NB4 (cell line): ENCODE measurements at regions not wholly inside any gene's neighbourhood (a gene's known extent, or its start where the extent isn't known, plus 50 kb on each side); places are given as distances from the start of the nearest gene placed in this dataset.

Source experiments
- DNase-seq: peaks from one replicate; pipeline ENCODE4 v3.0.0; 2010; ENCODE audit warnings: low read depth
- H3K4me3 ChIP-seq: one replicate; pipeline ENCODE4 v1.5.1; 2011; ENCODE audit warnings: mild to moderate bottlenecking, low read depth, low read length, moderate library complexity
- CTCF ChIP-seq: IDR thresholded peaks from one replicate; pipeline ENCODE4 v1.5.1; 2012; ENCODE audit warnings: low read depth, low read length
- MYC ChIP-seq: IDR thresholded peaks from 2 replicates; pipeline ENCODE4 v1.6.1; 2011; ENCODE audit warnings: low read depth, low read length
- POLR2A ChIP-seq: IDR thresholded peaks from 2 replicates; pipeline ENCODE4 v1.6.1; 2011; ENCODE audit warnings: mild to moderate bottlenecking; ENCODE audit not compliant: insufficient read length; ENCODE audit errors: extremely low read depth
- TF ChIP-seq, protein P1 (sequence below): IDR thresholded peaks from 2 replicates; pipeline ENCODE4 v1.6.1; 2011; ENCODE audit warnings: low read depth, low read length

DNA sequence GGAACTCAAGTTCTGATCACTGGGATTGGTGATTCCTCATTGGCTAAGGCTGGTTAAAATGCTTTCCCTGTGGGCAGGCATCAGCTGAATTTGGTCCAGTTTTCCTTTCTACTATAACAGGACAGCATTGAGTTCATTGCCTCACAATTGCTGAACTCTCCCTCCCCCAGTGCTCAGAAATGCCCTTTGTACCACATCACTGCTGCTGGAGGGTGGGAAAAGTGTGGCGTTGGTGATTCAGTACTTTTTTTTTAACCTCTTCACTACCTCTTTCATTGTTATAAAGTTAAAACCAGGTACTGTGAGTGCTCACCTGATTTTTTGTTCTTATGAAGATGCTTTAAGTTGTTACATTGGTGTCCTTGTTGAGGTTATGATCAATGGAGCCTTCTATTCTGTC lies 69.3 kb upstream of the IL2 start:
- no peak for DNase-seq
- TF ChIP-seq MYC (no peak), CTCF (no peak), POLR2A (no peak)
- TF ChIP-seq, protein P1, sequence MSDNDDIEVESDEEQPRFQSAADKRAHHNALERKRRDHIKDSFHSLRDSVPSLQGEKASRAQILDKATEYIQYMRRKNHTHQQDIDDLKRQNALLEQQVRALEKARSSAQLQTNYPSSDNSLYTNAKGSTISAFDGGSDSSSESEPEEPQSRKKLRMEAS = no peak
- H3K4me3 ChIP-seq = no peak overlapping the region

- no peak for DNase-seq
- no peak overlapping the region for H3K4me3 ChIP-seq
- TF ChIP-seq CTCF = no peak
- TF ChIP-seq POLR2A = no peak
- TF ChIP-seq MYC = no peak
- TF ChIP-seq, protein P1 = no peak
These were observed 67.7 kb upstream of the IL2 start for GRCh38 chr4:122524176-122524575.

- no peak overlapping the region for H3K4me3 ChIP-seq
- TF ChIP-seq CTCF (no peak), POLR2A (no peak)
- DNase-seq = no peak
These were observed 66.4 kb upstream of the IL2 start for GRCh38 chr4:122522944-122523343.

- no peak for DNase-seq
- no peak overlapping the region for H3K4me3 ChIP-seq
- TF ChIP-seq MYC (no peak), CTCF (no peak)
- TF ChIP-seq, protein P1 = no peak
These were observed 60.8 kb upstream of the IL2 start for GRCh38 chr4:122517345-122517744.

- DNase-seq = no peak
- TF ChIP-seq CTCF (no peak), POLR2A (no peak), MYC (no peak)
- TF ChIP-seq, protein P1 = no peak
- H3K4me3 ChIP-seq = no peak overlapping the region
These were observed 59.9 kb upstream of the IL2 start for GRCh38 chr4:122516376-122516775.

GRCh38 chr4:122514671-122515070 lies 58.1 kb upstream of the IL2 start:
- DNase-seq = no peak
- no peak for TF ChIP-seq CTCF
- H3K4me3 ChIP-seq = no peak overlapping the region
